AG09319 (cell line): ENCODE measurements at regions not wholly inside any gene's neighbourhood (a gene's known extent, or its start where the extent isn't known, plus 50 kb on each side); places are given as distances from the start of the nearest gene placed in this dataset.
"Not testable (repeated sequence)": the region's sequence is repeated elsewhere in the genome, so short reads cannot be mapped to it uniquely, and the experiment has no call there.

Source experiments
- DNase-seq: peaks from one replicate; pipeline ENCODE4 v3.0.0-alpha.2; 2010; ENCODE audit warnings: low read depth; ENCODE audit errors: extremely low read depth
- CTCF ChIP-seq: IDR thresholded peaks from 2 replicates; pipeline ENCODE4 v1.5.1; 2011; ENCODE audit warnings: low read depth, mild to moderate bottlenecking, inconsistent platforms, low read length, moderate library complexity

GRCh38 chr5:106401561-106401960 is 1269.2 kb downstream of the EFNA5 start:
- no peak for DNase-seq
- no peak for TF ChIP-seq CTCF

GRCh38 chr5:106399391-106399790 is 1271.3 kb downstream of the EFNA5 start:
- DNase-seq = no peak
- no peak for TF ChIP-seq CTCF

GRCh38 chr5:106397700-106398099 is 1273.0 kb downstream of the EFNA5 start:
- TF ChIP-seq CTCF = no peak
- peak; percentile 35 for DNase-seq

GRCh38 chr5:106393276-106393675 is 1277.5 kb downstream of the EFNA5 start:
- TF ChIP-seq CTCF = no peak
- DNase-seq = no peak

- TF ChIP-seq CTCF = no peak
- no peak for DNase-seq
Measured at GRCh38 chr5:106392766-106393165, 1278.0 kb downstream of the EFNA5 start.

- not testable (repeated sequence) for DNase-seq
Measured at GRCh38 chr5:106387767-106388166, 1283.0 kb downstream of the EFNA5 start.

- no peak for TF ChIP-seq CTCF
- no peak for DNase-seq
Measured at GRCh38 chr5:106386287-106386686, 1284.5 kb downstream of the EFNA5 start.

GRCh38 chr5:106380736-106381135 is 1290.0 kb downstream of the EFNA5 start:
- DNase-seq = no peak
- no peak for TF ChIP-seq CTCF
